HG03139 (cell line): ENCODE measurements at regions not wholly inside any gene's neighbourhood (a gene's known extent, or its start where the extent isn't known, plus 50 kb on each side); places are given as distances from the start of the nearest gene placed in this dataset.
A peak's percentile ranks its signal among the peaks of the same experiment; 100 is the strongest.

ENCODE experiments used
- ATAC-seq: cut with Tn5 transposase; IDR thresholded peaks from one replicate; pipeline ENCODE4 v1.9.1; 2021; ENCODE audit not compliant: unreplicated experiment

GRCh38 chr4:167469436-167469835 is 235.1 kb upstream of the SPOCK3 start:
- ATAC-seq, result no peak

- no peak for ATAC-seq
These were observed 241.7 kb upstream of the SPOCK3 start for GRCh38 chr4:167475951-167476350.

GRCh38 chr4:167492007-167492406 is 257.7 kb upstream of the SPOCK3 start:
- no peak for ATAC-seq

GRCh38 chr4:167509551-167509950 is 275.3 kb upstream of the SPOCK3 start:
- no peak for ATAC-seq

DNA sequence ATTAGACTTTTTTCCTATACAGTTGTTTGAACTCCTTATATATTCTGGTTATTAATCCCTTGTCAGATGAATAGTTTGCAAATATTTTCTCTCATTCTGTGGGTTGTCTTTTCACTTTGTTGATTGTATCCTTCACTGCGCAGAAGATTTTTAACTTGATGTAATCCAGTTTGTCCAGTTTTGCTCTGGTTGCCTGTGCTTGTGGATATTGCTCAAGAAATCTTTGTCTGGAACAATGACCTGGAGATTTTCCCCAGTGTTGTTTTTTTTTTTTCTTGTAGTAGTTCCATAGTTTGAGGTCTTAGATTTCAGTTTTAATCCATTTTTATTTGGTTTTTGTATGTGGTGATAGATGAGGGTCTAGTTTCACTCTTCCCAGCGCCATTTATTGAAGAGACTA is 289.8 kb upstream of the SPOCK3 start:
- ATAC-seq, result no peak

- ATAC-seq, result no peak
These were observed 303.5 kb upstream of the SPOCK3 start for GRCh38 chr4:167537761-167538160.

DNA sequence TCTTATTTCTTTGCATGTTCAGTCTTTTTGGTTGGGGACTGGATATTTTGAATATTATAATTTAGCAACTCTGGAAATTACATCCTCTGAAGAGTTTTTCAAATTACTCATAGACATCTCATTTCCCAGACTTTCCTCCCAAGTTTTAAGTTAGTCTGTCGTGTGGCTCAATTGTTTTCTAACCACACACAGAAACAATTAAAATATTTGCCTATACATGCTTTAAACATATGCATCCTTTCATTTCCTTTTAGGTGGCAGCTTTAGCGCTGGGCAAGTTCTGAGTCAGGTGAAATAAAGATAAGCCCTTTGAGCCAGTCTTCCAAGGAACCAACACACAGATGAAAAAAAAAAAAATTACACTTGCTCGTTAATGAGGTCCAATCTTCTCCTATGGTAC is 307.0 kb upstream of the SPOCK3 start:
- ATAC-seq, result no peak

- ATAC-seq, result no peak
These were observed 310.1 kb upstream of the SPOCK3 start for GRCh38 chr4:167544391-167544790.

DNA sequence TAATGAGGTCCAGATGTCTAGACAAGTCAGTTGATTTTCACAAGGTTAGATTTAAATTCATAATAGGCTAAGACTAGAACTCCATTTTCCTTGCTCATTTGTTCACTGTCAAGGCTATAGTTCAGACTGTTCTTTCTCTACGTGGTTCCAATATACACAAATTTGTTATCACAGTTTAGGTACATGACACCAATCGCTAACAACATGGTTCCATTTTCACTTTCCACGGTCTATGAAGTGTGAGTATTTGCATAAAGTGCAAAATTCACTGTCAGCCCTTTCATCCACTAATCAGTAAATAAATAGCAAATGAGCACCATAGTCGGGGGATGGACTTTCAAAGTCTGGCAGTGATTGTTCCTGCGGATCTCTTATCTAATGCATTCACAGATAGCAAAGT is 315.7 kb upstream of the SPOCK3 start:
- no peak for ATAC-seq

- peak; percentile 88 for ATAC-seq
These were observed 321.2 kb upstream of the SPOCK3 start for GRCh38 chr4:167555338-167556022.

GRCh38 chr4:167578906-167579305 is 344.6 kb upstream of the SPOCK3 start:
- no peak for ATAC-seq

- no peak for ATAC-seq
These were observed 347.2 kb upstream of the SPOCK3 start for GRCh38 chr4:167581449-167581965.

DNA sequence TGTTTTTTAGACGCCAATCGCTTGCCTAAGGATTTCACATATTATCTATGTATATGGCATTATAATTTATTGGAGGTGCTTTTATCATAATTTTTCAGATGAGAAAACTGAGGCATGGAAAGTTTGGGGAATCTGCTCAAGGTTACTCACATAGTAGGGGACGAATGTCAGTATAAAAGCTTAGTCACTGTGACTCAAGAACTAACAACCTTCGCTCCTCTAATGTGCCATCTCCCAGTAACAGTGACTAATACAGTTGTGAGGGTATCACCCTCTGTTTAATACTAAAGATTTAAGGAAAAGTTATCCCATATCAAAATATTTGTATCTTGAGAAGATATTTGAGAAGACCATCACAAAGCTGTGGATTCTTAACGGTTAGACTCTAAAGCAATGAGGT is 353.1 kb upstream of the SPOCK3 start:
- ATAC-seq, result no peak

- no peak for ATAC-seq
These were observed 361.6 kb upstream of the SPOCK3 start for GRCh38 chr4:167595898-167596297.

- ATAC-seq, result no peak
These were observed 367.9 kb upstream of the SPOCK3 start for GRCh38 chr4:167602157-167602556.

DNA sequence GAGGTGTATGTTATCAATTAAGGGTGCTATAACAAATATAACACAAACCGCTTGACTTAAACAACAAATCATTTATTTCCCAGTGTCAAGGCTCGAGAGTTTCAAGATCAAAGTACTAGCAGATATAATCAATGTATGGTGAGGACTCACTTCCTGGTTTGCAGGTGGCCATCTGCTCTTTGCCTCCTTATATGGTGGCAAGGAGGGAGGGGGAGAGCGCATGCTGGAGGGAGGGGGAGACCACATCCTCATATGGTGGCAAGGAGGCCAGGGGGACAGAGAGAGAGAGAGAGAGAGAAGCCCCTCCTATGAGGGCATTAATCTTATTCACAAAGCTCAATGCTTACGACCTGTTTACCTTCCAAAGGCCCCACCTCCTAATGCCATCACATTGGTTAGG is 372.3 kb upstream of the SPOCK3 start:
- ATAC-seq, result no peak

- no peak for ATAC-seq
These were observed 379.1 kb upstream of the SPOCK3 start for GRCh38 chr4:167613381-167613780.

DNA sequence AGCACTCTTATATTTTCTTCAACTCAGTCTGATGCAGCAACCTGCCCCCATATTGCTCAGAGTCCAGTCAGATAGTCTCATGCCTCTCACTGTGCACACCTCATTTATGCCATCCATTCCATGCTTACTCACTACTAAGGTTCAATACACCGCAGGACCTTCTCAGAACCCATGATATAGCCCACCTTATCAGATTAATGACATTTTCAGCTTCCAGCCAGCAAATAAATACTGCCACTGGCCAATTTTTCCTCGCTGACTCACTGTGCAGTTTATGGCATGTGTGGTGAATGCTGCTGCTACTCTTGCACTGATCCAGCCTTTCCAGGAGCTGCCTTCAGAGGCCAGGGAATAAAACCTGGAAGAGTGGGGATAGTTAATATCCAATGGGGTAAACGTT is 380.6 kb upstream of the SPOCK3 start:
- no peak for ATAC-seq

- no peak for ATAC-seq
These were observed 382.2 kb upstream of the SPOCK3 start for GRCh38 chr4:167616476-167616875.

DNA sequence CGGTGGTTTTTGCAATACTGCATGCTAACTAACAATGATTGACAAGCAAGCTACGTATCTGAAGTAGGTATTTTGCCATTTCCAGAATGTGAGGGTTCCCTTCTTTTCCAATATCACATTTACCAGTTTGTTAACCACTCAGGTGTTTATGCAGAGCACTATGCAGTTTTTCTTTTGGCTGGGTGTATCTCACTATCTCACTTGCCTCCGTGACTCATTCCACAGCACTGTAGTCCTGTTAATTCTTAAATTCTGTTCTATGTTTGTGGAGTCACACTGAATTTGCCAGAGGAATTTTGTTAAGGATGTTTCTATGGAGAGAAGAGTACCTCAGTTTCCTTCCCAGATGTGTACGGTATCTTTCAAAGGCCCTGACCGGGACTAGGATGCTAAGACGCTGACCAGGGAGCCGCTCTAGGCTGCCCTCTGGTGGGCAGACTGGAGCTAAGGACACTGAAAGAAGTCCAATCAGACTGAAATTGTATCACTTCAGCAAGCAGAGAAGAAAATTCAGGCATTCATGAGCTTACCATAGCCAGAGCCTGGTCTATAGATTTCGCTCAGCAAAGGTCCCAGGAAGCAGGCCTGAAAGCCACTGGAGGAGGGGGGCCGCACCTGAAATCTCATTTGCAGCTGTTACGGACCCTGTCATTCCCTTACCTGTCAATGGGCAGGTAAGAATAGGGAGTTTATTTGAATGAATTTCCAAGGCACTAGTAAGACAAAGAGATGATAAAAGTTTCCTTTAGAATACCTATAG is 388.4 kb upstream of the SPOCK3 start:
- peak; percentile 97 for ATAC-seq

- ATAC-seq, result no peak
These were observed 388.9 kb upstream of the SPOCK3 start for GRCh38 chr4:167623241-167623572.

- no peak for ATAC-seq
These were observed 395.0 kb upstream of the SPOCK3 start for GRCh38 chr4:167629272-167629671.

DNA sequence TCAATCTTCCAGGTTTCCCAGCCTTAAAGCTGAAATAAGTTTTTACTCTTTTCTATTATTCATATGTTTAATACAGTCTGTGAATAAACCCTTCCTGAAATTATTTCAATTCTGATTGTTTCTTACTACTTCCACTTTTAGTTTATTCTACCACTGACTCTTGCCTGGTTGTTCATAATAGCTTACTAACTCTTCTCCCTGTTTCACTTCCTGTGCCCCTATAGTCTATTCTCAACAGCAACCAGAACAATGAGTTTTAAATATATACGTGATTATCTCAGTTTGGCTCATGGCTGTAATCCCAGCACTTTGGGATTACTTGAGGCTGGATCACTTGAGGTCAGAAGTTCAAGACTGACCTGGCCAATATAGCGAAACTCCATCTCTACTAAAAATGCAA is 408.0 kb upstream of the SPOCK3 start:
- no peak for ATAC-seq
